CD1c-positive myeloid dendritic cell (primary cell): ENCODE measurements at regions not wholly inside any gene's neighbourhood (a gene's known extent, or its start where the extent isn't known, plus 50 kb on each side); places are given as distances from the start of the nearest gene placed in this dataset.

Source experiments
- DNase-seq: peaks from one replicate; pipeline ENCODE4 v3.0.0-alpha.2; 2016; ENCODE audit errors: extremely low spot score

DNA sequence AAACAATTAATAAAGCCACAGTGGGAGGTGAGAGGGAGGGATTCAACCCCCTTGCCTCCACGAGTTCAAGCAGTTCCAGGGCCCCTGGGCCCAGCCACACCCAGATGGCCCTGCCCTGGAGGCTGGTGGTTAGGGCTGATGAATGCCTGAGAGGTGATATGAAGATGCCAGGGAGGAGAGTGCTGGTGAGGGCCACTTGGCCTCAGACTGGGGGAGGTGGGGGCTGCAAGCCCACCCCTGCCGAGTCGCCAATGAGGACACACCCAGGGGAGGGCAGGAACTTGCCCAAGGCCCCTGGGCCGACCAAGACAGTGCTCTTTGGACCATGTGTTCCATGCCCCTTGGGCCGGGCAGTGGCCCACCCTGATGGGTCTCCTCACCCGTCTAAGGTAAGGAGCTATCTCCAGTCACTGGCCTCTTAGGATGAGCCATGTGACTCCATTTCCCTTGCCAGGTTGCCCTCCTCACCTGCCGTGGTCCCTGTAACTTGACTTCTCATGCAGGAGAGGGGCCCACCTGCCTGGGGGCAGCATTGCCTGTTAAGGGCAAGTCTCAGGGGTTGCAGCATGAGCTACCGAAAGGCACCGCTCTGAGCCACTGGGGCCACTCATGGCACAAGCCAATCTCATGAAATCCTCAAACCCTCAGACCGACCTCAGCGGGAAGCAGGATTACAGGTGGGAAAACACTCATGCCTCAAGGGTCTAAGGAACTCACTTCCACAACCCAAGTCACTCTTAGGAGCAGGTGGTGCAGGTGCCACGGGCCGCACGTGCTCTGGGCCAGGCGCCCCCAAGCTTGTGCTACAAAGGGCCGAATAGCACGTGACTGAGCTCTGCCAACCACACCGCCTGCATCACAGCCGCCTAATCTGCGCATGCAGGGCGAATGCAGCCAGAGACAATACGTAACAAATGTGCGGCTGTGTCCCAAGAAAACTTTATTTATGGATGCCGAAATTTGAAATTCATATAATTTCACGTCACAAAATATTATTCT, 147.4 kb upstream of the MLN start:
- no peak for DNase-seq

DNA sequence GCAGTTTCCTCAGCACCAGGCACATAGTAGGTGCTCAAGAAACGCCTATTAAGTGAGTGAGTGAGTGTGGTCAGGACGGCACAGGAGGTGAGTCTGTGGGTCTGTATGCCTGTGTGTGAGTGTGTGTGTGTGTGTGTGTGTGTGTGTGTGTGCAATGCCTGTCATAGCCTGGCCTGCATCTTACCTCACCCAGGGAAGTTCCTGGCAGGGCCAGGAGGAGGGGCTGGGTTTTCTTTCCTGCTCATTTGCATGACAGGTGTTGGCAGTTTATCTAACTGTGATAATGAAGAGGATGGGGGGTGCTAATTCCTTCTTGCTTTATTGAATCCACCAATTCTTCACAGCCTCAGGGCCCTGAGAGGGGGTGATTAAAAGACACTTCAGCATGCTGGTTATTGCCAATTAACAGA, 146.7 kb upstream of the MLN start:
- DNase-seq, result no peak

DNA sequence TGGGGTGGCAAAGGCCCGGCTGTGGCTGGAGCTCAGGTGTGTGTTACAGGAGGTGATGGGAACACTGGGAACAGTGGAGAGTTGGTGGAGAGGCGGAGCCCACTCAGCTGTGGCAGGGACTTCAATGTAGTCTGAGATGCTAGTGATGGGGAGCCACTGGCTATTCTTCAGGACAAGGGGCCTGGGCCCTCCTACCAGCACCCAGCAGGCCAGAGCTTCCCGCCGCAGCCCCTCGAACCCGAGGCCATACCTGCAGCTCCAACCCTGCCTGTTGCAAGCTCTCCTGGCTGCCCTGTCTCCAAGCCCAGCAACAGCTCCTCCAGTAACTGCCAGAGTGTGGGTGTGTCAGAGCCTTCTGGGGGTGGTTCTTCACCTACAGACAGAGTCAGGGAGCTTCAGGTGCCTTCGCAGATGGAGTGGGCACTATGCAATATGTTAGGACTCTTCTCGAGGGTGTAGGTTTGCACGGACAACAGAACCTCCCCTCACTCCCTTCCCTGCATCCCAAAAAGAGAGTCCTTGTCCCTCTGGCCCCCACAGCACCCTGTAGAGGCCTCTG, 146.2 kb upstream of the MLN start:
- DNase-seq, result no peak

DNA sequence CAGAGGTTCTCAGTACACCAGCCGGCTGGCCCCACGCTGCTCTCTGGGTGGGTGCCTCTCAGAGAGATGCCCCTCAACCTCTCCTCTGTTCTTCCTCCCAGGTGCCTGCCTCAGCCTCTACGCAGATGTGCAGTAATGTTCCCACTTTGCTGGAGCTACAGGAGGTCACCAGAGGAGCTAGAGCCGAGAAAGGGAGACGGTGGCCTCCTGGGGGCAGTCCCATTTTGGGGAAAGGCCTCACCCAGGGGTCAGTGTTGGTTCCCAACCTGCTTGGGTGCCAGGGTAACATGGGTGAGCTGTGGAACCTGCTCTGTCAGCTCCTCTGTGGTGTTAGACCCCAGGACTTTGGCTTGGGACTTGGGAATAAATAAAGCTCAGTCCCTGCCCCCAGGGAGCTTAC, 145.3 kb upstream of the MLN start:
- no peak for DNase-seq

DNA sequence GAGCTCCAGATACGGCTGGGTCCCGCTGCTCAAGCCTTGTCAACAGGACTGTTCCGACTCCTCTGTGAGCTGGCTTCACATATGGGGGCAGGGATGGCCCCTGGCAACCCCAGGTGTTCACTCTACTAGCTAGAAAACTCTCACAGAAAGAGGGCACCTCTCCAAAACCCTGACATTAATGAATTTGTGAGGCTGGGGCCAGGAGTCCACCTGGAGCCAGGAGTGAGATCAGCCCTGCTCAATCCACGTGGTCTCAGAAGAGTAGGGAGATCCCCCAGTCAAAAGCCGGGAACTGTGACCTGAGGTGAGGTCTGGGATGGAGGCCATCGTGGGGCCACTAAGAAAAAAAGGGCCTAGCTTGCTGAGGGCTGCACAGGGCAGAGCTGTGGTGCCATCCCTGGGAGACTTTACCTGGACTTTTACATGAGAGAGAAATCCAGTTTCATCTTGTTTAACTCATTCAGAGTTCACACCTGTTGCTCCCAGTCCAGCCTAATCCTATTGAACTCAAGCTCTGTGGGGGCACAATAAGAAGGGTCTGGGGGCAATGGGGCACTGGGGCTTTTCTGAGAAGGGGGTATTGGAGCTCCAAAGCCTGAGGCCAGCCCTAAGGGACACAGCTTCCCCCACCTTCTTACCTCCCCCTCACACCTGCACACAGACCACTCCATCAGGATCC, 144.3 kb upstream of the MLN start:
- DNase-seq, result no peak

DNA sequence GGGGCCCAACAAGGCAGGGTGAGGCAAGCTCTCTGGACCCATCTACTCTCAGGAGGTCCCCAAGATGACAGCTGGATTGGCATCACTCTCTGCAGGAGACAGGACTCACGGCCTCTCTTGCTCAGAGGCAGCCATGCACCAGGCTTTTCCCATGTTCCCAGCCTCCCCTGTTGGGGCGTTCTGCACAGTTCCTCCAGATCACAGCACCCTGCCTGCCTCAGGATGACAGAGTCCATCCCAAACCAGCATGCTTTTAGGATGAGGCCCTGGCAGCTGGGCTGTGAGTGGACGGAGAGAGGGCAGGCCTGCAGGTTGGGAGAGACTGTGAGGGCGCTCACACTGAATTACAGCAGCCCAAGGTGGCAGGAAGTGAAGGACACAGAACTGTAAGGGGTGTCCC, 143.2 kb upstream of the MLN start:
- DNase-seq, result no peak

DNA sequence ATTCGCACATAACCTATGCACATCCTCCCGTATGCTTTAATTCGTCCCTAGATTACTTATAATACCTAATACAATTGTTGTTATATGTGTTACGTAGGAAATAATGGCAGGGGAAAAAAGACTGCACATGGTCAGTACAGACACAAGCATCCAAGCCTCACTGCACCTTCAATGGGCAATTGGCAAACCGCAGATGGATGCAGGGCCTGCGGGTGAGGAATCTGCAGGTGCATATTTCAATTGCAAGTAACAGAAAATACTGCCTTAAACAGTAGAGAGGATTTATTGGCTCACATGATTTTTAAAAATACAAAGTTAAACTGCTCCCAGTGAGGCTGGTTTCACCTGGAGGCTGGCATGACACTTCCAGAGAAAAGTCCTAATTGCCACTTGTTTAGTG, 142.1 kb upstream of the MLN start:
- no peak for DNase-seq

- no peak for DNase-seq
Measured at GRCh38 chr6:33944686-33945411, 141.0 kb upstream of the MLN start.

DNA sequence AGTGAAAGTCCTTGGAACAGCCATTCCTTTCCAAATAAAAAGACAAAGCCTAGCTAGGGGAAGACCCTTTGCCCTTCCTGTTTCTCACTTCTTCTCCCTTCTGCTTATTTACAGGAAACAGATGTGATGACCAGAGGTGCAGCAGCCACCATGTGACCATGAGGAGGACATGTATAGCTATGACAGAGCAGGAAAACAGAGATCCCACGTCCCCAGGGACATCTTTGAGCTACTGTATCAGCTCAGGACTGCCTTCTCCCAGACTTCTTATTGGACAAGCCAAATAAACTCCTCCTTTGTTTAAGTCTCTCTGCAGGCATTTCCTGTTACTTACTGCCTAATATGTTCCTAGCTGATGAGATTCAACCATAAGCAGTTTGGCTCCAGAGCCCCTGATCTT, 133.1 kb upstream of the MLN start:
- DNase-seq, result peak; percentile 17

DNA sequence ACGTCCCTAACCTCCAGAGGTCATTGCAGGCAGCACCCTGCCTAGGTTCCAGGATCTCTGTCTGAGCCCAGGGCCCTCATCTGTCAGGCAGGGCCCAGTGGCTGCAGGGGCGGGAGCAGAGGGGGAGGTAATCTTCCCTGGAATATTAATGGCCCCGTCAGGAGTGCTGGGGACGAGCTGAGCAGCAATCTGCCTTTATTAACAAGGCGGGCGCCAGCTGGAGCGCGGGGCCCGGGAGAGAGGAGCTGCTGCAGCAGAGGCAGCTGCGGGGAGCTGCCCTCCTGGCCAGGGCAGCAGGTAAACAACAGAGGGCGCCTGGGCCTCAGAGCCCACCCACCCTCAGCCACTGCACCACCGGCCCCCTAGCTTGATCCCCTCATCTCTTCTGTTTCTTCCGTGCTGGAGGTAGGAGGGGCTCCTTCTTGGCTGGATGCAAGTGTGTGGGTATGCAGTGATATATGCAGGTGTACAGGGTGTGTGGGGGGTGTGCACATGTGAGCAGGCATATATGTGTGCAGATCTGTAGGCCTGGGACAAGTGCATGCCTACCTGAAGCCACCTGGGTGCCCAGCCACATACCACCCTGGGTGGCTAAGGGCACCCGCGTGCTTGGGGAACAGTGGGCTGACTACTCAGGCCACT, 131.8 kb upstream of the MLN start:
- DNase-seq, result no peak

DNA sequence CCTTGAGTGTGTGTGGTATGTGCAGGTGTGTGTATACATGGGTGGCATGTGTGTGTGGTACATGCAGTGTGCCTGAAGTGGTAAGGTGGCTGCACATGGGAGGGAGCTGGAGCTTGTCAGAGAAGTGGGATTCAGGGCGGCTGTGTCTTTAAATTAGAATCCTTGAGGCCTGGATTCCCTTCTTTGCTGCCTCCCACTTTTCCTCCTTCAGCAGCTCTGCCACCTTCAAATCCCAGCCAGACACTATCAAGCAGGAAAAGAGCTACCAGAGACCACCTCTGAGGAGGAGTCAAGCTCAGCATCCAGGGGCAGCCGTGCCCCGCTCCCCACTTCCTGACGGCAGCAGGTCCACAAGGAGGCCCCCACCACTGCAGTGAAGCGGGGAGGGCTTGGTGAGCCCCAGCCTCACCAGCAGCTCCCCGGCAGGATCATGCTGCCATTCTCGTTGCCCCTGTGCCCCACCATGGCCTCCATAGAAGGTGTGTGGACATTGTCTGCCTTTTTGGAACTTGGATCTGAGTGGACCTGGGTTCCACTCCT, 131.0 kb upstream of the MLN start:
- DNase-seq, result no peak

DNA sequence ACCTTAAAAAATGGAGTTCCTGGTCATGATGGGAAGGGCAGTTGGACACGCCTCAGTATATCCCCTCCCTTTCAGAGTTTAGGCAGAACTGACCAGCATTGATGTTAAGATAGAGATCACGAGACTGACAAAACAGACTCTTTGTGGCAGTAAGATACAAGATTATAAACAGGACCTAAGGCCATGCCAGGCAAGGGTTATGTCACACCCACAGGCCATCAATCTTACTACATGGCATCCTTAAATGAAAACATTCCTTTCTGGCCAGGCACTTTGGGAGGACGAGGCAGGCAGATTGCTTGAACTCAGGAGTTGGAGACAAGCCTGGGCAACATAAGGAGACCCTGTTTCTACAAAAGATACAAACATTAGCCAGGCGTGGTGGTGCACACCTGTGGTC, 129.3 kb upstream of the MLN start:
- DNase-seq, result no peak

- no peak for DNase-seq
Measured at GRCh38 chr6:33931799-33932198, 128.0 kb upstream of the MLN start.

DNA sequence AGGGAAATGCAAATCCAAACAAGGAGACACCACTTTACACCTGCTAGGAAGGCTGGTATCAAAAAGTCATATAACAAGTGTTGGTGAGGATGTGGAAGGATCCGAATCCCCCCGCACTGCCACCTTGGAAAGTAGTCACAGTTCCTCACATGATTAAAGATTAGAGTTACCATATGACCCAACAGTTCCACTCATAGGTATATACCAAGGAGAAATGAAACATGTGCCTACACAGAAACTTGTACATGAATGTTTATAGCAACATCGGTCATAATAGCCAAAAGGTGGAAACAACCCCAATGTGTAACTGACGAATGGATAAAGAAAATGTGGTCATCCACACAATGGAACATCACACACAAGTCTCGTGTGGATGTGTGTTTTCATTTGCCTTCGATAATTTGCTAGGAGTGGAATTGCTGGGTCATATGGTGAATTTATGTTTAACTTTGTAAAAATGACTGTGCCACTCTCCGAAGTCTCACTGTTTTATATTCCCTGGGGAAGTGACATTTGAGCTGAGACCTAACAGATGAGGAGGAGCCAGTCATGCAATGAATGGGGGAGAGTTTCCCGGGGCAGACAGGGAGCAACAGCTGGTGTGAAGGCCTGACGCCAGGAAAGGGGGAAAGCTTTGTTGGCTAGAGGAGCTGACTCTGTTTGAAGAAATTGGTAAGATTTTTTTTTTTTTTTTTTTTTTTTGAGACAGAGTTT, 125.9 kb upstream of the MLN start:
- DNase-seq, result no peak

GRCh38 chr6:33927616-33928015, 123.8 kb upstream of the MLN start:
- no peak for DNase-seq

- no peak for DNase-seq
Measured at GRCh38 chr6:33927112-33927511, 123.3 kb upstream of the MLN start.

DNA sequence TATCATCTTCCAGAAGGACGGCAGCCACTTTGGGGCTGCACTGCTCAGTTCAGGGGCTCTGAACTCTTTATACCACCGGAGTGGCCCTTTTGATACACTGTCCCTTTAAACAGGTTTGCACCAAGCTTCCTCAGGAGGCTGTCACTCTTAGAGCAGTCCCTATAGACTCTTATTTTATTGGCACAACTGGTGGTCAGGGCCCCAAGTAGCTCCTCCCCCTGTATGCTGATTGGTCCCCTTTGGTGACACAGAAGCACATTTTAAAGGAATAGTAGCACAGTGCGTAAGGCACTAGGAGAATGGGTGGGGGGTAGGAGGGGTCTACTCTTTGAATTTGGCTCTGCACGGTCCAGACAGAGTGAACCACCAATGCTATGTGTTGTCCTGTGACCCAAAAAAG, 122.6 kb upstream of the MLN start:
- no peak for DNase-seq

DNA sequence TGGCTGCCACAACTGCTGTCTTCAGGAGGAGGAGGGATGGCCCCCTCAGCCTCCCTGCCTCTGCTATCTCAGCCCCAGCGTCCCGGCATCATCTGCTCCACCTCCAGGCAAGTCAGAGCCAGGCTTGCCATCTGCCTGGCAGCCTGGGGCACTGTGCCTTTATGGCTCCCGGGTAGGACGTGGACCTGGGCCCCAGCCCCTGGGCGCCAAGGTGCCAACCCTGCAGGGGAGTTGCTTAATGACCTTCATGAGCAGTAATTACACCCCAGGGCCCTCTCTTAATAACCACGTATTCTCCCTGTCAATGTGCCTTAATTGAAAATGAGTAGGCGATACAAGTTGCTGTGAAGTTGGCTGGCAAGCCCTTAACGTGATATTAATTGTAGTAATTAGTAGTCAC, 122.1 kb upstream of the MLN start:
- no peak for DNase-seq

DNA sequence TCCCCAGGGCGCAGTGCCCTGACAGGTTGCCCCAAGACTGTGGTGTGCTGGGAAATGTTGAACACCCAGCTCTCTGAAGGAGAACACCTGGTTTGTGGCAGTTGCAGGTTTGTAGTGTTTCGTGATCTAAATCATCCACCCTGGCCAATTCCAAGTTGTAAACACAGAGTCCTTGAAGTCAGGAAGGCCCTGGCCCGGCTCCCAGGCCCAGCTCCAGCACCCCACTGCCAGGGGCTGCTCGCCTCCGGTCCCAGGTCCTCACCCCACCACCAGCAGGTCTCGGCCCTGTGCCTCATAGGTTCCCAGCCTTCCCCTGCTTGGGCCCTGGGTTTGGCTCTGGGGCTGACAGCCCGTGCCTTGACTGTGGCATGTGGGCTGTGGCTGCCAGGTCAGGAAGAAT, 121.4 kb upstream of the MLN start:
- DNase-seq, result no peak

- DNase-seq, result no peak
Measured at GRCh38 chr6:33924681-33925080, 120.9 kb upstream of the MLN start.
